ENCODE measurements at regions not wholly inside any gene's neighbourhood (a gene's known extent, or its start where the extent isn't known, plus 50 kb on each side); places are given as distances from the start of the nearest gene placed in this dataset.

DNA sequence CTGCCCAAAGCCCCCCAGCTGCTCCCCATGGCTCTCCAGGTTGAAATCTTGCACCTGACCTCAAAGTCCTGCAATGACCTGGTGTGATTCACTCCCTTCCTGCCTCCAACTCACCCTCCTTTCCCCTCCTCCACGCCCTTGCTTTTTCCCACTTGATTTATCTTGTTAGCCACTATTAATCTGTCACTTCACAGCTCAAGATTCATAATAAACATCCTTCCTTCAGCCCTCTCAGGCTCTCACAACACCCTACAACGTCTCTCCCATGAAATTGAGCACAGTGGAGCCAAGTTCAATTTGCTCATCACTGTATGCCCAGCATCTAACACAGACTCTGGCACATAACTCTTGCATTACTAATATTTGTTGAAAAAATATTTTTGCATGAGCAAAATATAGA is 85.6 kb upstream of the SLC35G4 start (continued):
- TF ChIP-seq CTCF (IDR thresholded peaks at IDR 0.05; ENCODE audit: low read depth, low read length, missing input control) = no peak

GRCh38 chr18:11522992-11523391 is 86.4 kb upstream of the SLC35G4 start:
- 74% methylated on average over 5 of the region's 5 CpGs for whole genome bisulfite sequencing

DNA sequence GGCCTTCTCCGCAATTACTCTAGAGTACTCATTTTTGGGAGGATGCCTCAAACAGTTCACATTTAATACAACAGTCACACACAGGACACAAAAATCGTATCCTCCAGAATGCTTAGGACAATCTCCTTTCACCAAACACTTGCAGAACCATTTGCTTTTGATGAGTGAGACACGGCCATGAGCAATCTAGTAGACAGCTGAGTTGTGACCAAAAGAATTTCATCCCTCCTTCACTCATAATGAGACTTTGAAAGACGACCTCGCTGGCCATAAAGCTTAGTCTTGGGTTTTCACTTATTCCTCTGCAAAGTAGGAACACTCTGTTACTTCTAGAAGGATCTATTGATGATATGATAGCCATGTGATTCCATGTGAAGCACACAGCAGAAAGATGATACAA is 87.5 kb upstream of the SLC35G4 start:
- Histone ChIP-seq H3K9me3 (ENCODE audit: control insufficient read depth in 4 of 4, low read length in 3 of 4) (no peaks in the 10 kb centered on the region), H3K4me1 (ENCODE audit: control insufficient read depth in 4 of 4, insufficient read depth in 4 of 4, low read length in 3 of 4) (no peaks in the 10 kb centered on the region), H3K27me3 (ENCODE audit: control insufficient read depth in 4 of 4, insufficient read depth in 4 of 4, low read length in 3 of 4) (peaks cover 0 to 3% (median 0%) of the 10 kb centered on the region in 4 donors), H3K36me3 (ENCODE audit: control insufficient read depth in 4 of 4, insufficient read depth in 3 of 4, low read depth in 1 of 4, low read length in 3 of 4) (no peaks in the 10 kb centered on the region), H3K4me3 (ENCODE audit: low read depth in 1 of 3, low read length in 3 of 3) (no peak overlapping the region), H3K27ac (ENCODE audit: low read depth in 1 of 2, low read length in 2 of 2) (no peak overlapping the region), H3K9ac (ENCODE audit: low read depth in 1 of 2, low read length in 2 of 2) (no peak overlapping the region)
- WGBS = 68% methylated on average over 5 of the region's 5 CpGs
- DNase-seq (ENCODE audit: low spot score) = no peak
- TF ChIP-seq REST (IDR thresholded peaks at IDR 0.05) = no peak
- no peak for TF ChIP-seq HNF4A (conservative IDR thresholded peaks at IDR 0.05)
- no peak for TF ChIP-seq FOXA2 (IDR thresholded peaks at IDR 0.05)
- no peak for TF ChIP-seq EGR1 (IDR thresholded peaks at IDR 0.05; ENCODE audit: low read depth in 2 of 2)
- TF ChIP-seq NR2F2 (IDR thresholded peaks at IDR 0.05) = no peak
- TF ChIP-seq YY1 (IDR thresholded peaks at IDR 0.05) = no peak
- TF ChIP-seq, protein P1, sequence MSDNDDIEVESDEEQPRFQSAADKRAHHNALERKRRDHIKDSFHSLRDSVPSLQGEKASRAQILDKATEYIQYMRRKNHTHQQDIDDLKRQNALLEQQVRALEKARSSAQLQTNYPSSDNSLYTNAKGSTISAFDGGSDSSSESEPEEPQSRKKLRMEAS (IDR thresholded peaks at IDR 0.05) = no peak
- no peak for TF ChIP-seq RXRA (IDR thresholded peaks at IDR 0.05)
- TF ChIP-seq JUND (IDR thresholded peaks at IDR 0.05) = no peak
- TF ChIP-seq HNF4G (IDR thresholded peaks at IDR 0.05) = no peak
- no peak for TF ChIP-seq GABPA (IDR thresholded peaks at IDR 0.05 in 1 of 2, conservative IDR thresholded peaks at IDR 0.05 in 1 of 2)
- TF ChIP-seq SP1 (IDR thresholded peaks at IDR 0.05) = no peak
- TF ChIP-seq CTCF (IDR thresholded peaks at IDR 0.05; ENCODE audit: low read depth, low read length, missing input control) = no peak

More at GRCh38 chr18:11522992-11523391, 86.4 kb upstream of the SLC35G4 start:
- H3K9ac ChIP-seq (ENCODE audit: low read depth in 1 of 2, low read length in 2 of 2) = no peak overlapping the region
- TF ChIP-seq ZBTB33 (IDR thresholded peaks at IDR 0.05) = no peak
- H3K27ac ChIP-seq (ENCODE audit: low read depth in 1 of 2, low read length in 2 of 2) = no peak overlapping the region
- H3K36me3 ChIP-seq (ENCODE audit: control insufficient read depth in 4 of 4, insufficient read depth in 3 of 4, low read depth in 1 of 4, low read length in 3 of 4) = no peaks in the 10 kb centered on the region
- no peak for DNase-seq (ENCODE audit: low spot score)
- H3K9me3 ChIP-seq (ENCODE audit: control insufficient read depth in 4 of 4, low read length in 3 of 4) = no peaks in the 10 kb centered on the region
- no peak overlapping the region for H3K4me3 ChIP-seq (ENCODE audit: low read depth in 1 of 3, low read length in 3 of 3)
- no peaks in the 10 kb centered on the region for H3K4me1 ChIP-seq (ENCODE audit: control insufficient read depth in 4 of 4, insufficient read depth in 4 of 4, low read length in 3 of 4)
- peaks cover 0 to 3% (median 0%) of the 10 kb centered on the region in 4 donors for H3K27me3 ChIP-seq (ENCODE audit: control insufficient read depth in 4 of 4, insufficient read depth in 4 of 4, low read length in 3 of 4)

Data from liver (tissue), 8 donors.